HG03571 (cell line): ENCODE measurements at regions not wholly inside any gene's neighbourhood (a gene's known extent, or its start where the extent isn't known, plus 50 kb on each side); places are given as distances from the start of the nearest gene placed in this dataset.

Experiments
- ATAC-seq: cut with Tn5 transposase; IDR thresholded peaks from one replicate; pipeline ENCODE4 v1.9.1; 2021; ENCODE audit not compliant: unreplicated experiment

DNA sequence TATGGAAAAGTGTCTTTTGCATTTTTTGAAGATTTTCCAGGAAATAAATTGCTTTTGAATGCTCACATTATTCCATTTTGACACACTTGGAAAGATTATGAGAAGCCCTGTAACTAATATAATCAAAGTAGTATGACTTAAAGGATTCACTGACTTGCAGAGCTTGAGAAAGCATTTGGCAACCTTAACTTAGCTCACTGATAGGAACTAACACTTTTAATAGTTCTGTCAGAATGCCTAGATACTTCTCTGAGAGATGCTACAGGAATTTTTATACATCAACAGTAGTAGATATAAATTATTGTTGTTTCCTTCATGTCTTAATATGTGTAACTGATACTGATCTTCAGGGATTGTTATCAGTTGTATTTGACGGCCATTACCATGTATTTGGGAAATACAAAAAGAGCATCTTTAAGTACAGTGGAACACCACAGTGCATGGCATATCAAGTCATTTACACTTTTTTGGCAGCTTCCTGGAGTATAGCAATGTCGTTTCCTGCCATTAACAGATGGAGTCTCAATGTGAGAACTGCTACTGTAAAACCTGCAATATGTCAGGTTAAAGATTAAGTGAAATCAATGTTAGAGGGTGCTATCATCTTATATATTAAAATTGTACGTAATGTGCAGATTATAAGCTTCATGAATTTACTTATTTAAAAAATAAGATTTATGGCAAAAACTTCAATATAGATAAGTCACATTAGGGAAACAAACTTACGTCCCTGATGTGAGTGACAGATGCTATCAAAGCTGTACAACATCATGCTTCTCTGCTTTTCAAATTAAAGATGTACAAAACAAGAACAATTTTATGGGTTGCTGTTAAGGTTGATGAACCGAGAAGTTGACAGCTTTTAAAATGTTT lies 1159.8 kb upstream of the MIR17HG start:
- no peak for ATAC-seq

DNA sequence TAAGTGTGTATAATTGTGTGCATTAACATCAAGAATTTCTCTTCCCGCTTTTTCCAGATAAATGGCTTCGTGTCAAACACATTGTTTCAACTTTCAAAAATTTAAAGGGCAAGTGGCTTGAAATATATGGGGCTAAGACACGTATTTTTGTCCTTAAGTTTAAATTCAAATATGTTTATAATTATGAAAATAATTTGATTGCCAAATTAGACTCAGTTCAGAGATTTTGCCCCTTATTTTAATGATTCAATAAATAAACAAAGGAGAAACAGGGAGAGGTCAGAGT lies 1159.2 kb upstream of the MIR17HG start:
- ATAC-seq = no peak

DNA sequence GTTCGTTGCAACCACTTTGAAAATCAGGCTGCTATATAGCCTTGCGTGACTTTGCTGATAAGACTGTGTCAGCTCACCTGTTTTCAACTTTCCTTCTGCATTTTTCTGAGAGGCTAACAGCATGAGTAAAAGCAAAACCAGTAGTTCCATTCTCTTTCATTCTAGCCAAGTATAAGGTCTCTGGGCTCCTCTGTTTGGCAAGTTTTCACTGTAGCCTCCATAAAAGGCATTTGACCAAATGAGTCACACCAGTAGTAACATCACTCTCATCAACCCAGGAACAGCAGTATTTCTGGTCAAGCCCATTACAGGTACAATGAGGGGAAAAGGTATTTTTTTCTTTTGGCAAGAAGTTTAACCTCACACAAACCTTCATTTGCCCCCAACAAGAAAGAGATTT lies 1149.8 kb upstream of the MIR17HG start:
- no peak for ATAC-seq

DNA sequence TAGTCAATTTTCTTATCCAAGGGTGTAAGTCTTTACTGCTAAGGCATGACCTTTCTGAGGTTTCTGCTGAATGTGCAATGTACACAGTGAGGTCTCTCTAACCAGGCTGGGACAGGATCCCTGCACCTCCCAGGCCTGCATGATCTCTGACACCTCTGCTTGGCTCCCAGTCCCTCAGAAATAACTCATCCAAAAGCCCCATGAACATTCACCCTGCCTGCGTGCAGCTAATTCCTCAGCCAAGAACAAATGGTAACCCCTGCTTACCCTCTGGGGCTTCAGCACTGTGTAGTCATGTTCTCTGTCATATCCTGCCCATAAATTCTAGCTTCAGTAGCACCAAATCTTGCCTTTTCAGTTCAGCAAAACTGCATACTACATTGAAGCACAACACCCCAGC lies 1146.3 kb upstream of the MIR17HG start:
- ATAC-seq = no peak

DNA sequence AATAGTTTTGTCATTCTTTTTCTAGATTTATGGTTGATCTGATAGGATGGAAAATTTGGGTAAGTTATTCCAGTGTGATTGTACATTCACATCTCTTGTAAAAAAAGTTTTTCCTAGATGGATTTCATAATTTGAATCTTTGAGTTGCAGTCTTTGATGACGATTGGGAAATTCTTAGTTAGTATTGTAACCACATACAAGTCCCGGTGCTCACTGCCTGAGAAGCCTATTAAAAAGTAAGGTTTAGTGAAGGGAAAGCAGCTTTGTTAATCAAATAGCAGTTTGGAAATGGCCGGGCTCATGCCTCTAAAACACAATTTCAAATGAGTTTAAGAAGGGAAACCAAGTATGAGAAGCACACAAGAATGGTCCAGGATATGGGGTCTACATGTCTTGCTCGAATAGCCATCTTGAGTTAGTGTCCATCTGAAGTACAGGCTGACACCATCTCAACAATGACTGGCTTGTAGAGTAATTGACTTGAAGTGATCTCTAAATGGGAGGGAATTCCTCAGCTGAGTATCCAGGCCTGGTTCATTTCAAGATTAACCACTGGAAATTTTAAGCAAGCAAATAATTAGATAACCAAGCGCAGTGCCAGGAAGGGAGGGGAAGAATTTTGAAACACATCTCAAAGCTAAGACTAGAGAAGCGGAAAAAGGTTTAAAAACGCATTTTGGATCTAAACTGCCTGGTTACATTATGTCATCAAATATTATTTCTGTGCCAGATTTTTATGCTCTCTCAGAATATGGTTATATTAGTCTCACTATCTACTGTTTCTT lies 1145.6 kb upstream of the MIR17HG start:
- no peak for ATAC-seq

DNA sequence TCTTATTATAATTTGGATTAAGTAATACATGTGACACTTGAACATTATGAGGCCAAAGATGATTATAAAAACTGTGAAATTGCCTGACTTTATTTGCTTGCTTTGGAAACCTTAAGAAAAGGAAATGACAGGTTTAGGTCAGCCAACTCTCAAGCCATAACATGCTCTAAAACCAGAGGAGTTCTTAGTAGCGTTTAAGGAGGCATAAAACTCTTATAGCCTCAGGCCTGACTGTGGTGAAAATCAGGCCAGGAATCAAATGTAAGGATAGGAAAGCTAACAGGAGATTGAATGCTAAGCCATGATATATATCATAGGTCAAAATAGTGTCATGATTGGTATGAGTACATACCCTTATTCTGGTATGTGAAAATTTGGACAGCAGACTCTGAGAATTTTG lies 1142.4 kb upstream of the MIR17HG start:
- no peak for ATAC-seq

DNA sequence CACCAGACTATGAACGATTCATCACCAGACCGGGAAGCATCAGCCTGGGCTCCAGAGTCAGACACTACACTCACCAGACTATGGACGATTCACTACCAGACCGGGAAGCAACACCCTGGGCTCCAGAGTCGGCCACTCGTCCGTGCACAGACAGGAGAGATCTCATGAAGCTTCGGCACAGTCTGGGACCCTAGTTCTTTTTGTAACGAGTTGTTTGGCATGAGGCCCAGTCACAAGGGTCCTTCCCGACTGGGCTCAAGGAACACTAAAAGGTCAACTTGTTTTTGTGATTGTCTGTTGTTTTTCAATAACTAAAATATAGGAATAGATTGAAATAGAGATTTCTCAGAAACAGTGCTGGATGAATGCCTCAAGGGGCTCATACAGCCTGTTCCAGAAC lies 1141.6 kb upstream of the MIR17HG start:
- no peak for ATAC-seq

DNA sequence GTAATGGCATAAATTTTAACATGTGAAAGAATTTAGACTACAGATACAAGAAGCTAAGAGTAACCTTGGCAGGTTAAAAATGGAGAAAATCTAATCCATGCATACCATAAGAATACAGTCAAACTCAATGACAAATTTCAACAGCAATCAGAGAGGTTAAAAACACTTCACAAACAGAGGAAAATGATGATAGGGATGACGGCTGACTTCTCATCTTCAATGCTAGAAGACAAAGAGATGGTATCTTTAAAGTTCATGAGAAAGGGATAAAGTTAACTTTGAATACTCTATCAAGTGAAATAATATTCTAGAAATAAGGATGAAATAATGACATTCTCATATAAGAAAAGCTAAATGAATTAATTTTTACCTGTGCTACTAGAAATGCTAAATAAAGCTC lies 1130.2 kb upstream of the MIR17HG start:
- ATAC-seq = no peak

DNA sequence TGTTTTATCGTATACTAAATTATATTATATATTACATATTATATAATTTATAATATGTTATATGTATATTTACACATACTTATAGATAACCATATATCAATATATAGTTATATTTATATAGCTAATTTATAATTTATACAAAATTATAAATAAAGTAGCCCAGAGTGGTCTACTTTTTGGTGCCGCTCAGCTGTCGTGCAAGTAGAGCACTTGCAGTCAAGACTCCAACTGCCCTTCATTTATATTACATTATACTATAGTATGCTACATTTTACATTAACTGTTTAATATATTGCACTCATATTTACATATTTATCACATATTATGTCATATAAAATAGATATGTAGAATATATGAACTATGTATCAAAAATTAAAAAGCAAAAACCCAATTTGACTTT lies 1124.7 kb upstream of the MIR17HG start:
- ATAC-seq = no peak

DNA sequence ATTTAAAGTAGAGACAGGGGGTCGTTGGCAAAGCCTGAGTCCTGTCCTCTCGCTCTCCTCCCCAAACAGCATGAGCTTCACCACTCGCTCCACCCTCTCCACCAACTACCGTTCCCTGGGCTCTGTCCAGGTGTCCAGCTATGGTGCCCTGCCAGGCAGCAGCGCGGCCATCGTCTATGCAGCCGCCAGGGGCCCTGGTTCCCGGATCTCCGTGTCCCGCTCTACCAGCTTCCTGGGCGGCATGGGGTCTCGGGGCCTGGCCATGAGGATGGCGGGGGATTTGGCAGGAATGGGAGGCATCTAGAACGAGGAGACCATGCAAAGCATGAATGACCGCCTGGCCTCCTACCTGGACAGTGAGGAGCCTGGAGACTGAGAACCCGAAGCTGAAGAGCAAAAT lies 1117.2 kb upstream of the MIR17HG start:
- ATAC-seq = no peak

DNA sequence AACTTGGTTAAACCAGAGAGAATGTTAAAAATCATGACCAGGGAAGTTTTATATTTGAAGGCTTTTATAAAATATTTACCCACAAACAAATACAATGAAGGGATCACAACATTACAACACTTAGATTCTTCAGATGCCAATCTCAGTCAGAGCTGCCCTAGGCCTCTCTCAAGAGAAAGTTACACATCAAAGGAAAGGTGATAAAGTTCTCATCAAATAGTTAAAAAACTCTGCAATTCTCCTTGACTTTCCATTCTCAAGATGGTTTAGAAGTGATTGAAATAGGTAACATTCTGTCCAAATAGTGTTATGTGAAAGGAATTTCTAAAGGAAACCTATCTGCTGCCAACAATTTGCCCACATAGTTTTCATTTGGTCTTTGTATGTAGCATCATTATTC lies 1115.2 kb upstream of the MIR17HG start:
- no peak for ATAC-seq

DNA sequence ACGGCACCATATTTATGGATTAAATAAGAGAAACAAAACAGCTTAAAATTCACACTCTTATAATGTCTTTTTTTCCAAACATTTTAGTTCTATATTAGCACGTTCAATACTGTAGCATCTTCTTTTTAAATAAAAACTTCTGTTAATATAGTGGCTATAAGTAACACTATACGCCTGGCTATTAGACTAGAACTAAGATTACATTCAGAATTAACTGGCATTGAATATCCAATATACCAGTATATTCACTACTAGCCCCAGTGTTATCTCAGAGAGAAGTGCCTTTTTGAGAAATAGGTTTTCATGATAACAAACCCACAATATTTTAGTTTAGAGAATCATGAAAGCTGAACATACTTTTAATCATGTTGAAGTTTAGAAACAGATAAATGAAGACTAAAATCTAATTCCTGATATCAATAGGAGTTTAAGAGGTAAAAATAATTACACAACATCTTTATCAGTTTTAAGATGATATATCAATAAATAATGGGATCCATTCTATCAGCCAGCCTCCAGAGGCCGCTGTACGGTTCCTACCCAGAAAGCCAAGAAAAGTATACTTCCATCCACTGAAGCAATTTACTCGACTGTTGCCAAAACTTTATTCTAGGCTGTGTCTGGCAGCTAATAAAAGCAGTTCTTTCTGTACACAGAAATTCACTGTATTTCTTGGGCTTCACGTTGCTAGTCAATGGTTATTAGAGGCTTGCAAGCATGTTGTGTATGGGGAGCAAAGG lies 1113.4 kb upstream of the MIR17HG start:
- ATAC-seq = no peak

DNA sequence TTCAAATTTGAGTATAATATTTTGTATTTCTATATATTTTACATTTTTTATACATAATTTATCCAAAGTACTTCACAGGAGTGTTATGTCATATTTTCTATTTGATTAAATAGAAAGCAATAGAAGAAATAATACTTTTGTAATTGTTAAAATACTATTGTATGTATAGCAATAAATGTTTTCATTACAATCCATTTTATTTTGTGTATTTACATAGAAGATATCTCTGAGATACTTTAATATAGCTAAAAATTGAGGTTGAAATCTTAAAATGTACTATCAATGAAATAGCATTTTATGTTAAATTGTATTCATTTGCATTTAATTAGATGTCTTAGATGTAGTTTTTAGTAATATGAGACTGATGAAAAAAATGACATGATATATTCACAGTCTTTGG lies 1109.6 kb upstream of the MIR17HG start:
- no peak for ATAC-seq

DNA sequence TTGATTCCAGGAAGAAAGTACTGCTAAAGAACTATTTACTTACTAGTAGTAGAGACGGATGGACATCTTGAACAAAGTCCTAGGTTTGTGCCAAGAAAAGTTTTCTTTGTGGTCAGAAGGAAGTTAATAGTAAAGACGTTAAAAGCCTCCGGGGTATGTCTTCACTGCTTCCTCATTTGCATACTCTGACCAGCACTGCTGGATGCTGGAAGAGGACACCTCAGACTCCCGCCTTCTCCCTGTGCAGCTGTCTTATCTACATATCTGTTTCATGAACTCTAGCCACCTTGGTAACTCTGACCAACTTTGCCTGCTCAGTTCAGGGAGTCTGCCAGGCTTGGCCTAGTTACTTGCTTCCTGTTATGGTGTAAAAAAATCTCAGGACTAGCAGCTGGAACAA lies 1109.1 kb upstream of the MIR17HG start:
- no peak for ATAC-seq

DNA sequence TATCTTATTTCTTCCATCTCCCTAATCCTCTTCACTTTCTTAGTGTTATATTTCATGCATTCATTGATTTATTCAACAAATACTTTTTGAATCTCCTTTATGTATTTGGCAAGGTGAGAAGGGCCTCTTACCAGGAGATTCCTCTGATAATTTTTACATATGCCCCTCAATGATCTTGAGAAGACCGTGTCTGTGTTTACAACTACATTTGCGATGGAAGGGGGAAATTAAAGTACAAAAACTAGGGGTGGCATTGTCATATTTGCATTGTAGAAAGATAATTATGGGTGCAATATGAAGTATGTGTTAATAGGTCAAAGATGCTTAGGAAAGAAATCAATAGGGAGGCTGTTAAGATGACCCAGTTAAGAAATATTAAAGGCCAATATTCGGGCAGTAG lies 1108.4 kb upstream of the MIR17HG start:
- ATAC-seq = no peak

DNA sequence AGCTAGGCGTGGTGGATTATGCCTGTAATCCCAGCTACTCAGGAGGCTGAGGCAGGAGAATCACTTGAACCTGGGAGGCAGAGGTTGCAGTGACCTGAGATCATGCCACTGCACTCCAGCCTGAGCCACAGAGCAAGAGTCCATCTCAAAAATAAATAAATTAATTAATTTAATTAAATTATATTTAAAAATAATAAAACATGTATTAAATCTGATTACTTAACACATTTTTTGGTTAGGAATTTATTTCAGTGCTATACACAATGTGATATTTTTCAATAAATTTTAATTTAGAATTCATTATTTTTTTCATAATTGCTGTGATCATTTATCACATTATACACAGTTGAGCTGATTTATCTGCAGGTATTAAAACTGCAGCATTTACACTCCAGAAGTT lies 1101.5 kb upstream of the MIR17HG start:
- no peak for ATAC-seq

DNA sequence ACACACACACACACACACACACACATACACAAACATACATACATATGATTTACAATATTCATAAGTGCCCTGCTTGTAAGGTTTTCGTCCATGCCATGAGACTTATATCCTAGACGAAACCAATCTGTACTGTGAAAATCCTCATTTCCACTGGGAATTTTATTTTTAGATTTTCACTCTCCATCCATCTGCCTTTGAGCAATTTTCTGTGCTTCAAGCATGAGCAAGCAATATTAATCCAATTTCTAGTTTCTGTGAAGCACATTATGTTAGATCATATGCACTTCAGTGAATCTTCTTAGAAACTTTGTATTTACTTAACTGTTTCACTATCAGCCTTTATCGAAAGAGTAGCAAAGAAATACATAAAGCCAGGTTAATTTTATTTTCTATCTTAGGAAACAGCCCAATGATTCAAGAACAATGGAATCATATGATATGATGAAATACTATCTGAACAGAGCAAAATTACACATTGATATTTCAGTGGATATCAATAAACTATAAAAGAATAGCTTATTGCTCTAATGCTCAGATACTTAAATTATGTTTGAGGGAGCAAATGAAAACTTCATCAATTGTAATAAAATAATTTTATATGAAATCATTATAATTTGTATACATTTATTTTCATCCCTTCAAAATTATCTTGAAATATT lies 1100.7 kb upstream of the MIR17HG start:
- ATAC-seq = no peak

DNA sequence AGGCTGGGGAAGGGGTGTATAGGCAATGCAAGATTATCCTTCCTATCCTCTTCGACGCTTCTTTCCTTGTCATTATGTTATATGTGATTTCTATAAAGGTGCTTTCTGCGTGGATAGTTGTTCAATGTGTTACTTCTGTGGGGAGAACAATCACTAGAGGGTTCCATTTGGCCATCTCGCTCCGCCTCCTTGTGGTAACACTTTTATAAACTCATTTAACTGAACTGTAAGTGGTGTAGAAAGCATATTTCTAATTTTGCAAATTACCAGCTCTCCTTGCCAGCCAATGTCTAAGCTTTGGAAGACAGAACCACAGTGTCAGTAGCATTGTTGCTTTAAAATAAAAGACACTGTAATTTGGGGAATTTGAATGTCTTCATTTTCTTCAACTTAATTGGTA lies 1093.7 kb upstream of the MIR17HG start:
- no peak for ATAC-seq

DNA sequence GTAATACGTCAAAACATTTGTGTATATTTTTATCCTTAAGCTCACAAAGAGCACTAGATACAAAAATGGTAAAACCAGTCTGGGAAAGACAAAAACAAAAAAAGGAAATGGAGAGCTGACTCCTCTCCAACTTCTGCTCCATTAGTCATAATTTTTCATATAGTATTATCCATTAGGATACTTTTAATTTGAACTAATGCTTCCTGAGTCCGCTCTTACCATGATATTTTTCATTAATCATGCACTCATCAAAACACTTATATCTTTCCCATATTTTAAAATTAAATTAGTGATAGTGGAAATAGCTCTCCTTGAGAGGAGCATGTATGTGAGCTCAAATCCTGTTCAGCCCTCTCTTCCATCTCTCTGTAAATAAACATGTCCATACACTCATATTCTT lies 1093.0 kb upstream of the MIR17HG start:
- ATAC-seq = no peak

DNA sequence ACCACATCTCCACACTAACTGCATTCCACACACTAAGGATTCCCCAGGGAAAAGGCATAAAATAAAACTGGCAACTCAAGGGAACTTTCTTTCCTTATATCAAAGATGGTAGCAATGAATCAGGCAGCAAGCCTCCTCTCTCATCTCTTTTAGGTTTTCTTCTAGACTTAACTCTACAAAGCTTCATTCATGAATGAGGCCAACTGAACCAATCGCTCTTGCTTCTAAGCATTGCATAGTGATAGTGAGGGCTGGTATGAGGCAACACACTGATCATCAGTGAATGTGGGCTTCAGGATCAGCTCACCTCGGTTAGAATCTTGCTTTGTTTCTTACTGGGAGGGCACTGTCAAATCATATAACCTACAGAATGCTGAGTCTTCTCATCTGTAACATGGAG lies 1090.7 kb upstream of the MIR17HG start:
- ATAC-seq = no peak

DNA sequence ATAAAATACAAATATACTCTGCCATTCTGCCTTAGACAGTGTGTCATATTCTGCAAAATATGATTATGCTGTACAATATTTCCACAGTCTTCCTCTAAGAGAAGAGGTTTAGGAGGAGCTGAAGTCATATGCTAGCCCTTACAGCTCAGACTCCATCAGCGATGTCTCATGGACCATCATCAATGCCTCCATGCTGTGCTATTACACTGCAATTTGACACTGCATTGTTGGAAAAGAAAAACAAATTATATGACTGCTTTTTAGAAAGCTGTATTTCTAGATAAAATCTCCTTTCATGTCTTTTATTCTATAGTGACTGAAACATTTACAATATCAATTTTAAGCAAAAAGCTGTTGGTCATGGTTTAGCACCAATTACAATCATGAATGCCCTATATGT lies 1089.4 kb upstream of the MIR17HG start:
- no peak for ATAC-seq
